Stomach (tissue), 4 donors: ENCODE measurements at regions not wholly inside any gene's neighbourhood (a gene's known extent, or its start where the extent isn't known, plus 50 kb on each side); places are given as distances from the start of the nearest gene placed in this dataset.

Source experiments
- CTCF ChIP-seq, 7 experiments: fragments of 450-650 bp in 4 of 7; fragments of 200-600 bp in 3 of 7; sonication (generic) in 3 of 7; IDR thresholded peaks; one replicate each; pipeline ENCODE4 v1.5.1; 2016 to 2019; ENCODE audit warnings: antibody characterized with exemption in 7 of 7, control low read depth in 2 of 7, mild to moderate bottlenecking in 1 of 7
- POLR2AphosphoS5 ChIP-seq, 3 donors: sonication (generic); formaldehyde crosslinking; IDR thresholded peaks; one replicate each; pipeline ENCODE4 v1.6.1; 2016; ENCODE audit warnings: antibody characterized with exemption in 3 of 3

- TF ChIP-seq CTCF (IDR thresholded peaks at IDR 0.05) (no peak), POLR2AphosphoS5 (IDR thresholded peaks at IDR 0.05) (no peak)
Measured at GRCh38 chr16:51237861-51238378, 86.8 kb upstream of the SALL1 start.
